Trophoblast cell (in vitro differentiated cells and primary cell): ENCODE measurements at regions not wholly inside any gene's neighbourhood (a gene's known extent, or its start where the extent isn't known, plus 50 kb on each side); places are given as distances from the start of the nearest gene placed in this dataset.
A peak's percentile ranks its signal among the peaks of the same experiment; 100 is the strongest.
"Not testable (repeated sequence)": the region's sequence is repeated elsewhere in the genome, so short reads cannot be mapped to it uniquely, and the experiment has no call there.

ENCODE experiments used
- DNase-seq, 2 donors: peaks; one replicate each; pipeline ENCODE4 v3.0.0-alpha.2; 2016
- H2AFZ ChIP-seq: 2 replicates; pipeline ENCODE4 v1.6.1; 2013; ENCODE audit warnings: low read length, moderate library complexity, mild to moderate bottlenecking; ENCODE audit not compliant: insufficient read depth, poor library complexity
- H2AK5ac ChIP-seq: 2 replicates; pipeline ENCODE4 v1.6.1; 2013; ENCODE audit warnings: mild to moderate bottlenecking, low read length
- H2BK120ac ChIP-seq: 2 replicates; pipeline ENCODE4 v1.6.1; 2013; ENCODE audit warnings: low read length, mild to moderate bottlenecking, moderate library complexity; ENCODE audit not compliant: insufficient read depth, poor library complexity
- H2BK12ac ChIP-seq: 2 replicates; pipeline ENCODE4 v1.6.1; 2013; ENCODE audit warnings: mild to moderate bottlenecking, low read length, moderate library complexity
- H2BK5ac ChIP-seq: 2 replicates; pipeline ENCODE4 v1.6.1; 2013; ENCODE audit warnings: low read length, low read depth, moderate library complexity, mild to moderate bottlenecking; ENCODE audit not compliant: poor library complexity
- H3K14ac ChIP-seq: 2 replicates; pipeline ENCODE4 v1.6.1; 2013; ENCODE audit warnings: mild to moderate bottlenecking, low read length
- H3K18ac ChIP-seq: 2 replicates; pipeline ENCODE4 v1.6.1; 2013; ENCODE audit warnings: mild to moderate bottlenecking, low read length
- H3K23ac ChIP-seq: 2 replicates; pipeline ENCODE4 v1.6.1; 2013; ENCODE audit warnings: low read length
- H3K27ac ChIP-seq: 2 replicates; pipeline ENCODE4 v1.5.1; 2013; ENCODE audit warnings: low read depth, mild to moderate bottlenecking, inconsistent platforms, low read length, moderate library complexity
- H3K27me3 ChIP-seq: 2 replicates; pipeline ENCODE4 v1.6.1; 2013; ENCODE audit warnings: inconsistent platforms, mild to moderate bottlenecking, low read length, moderate library complexity; ENCODE audit not compliant: insufficient read depth
- H3K36me3 ChIP-seq, 2 experiments: 1 replicate in 1 of 2; 2 replicates in 1 of 2; pipeline ENCODE4 v1.6.1; 2013; ENCODE audit warnings: low read length in 2 of 2, mild to moderate bottlenecking in 2 of 2, moderate library complexity in 1 of 2; ENCODE audit not compliant: insufficient read depth in 2 of 2, control insufficient read depth in 1 of 2
- H3K4ac ChIP-seq: 2 replicates; pipeline ENCODE4 v1.6.1; 2013; ENCODE audit warnings: low read depth, mild to moderate bottlenecking, low read length, moderate library complexity
- H3K4me1 ChIP-seq, 2 experiments: 1 replicate in 1 of 2; 2 replicates in 1 of 2; pipeline ENCODE4 v1.6.1; 2013; ENCODE audit warnings: low read length in 2 of 2, mild to moderate bottlenecking in 2 of 2, moderate library complexity in 1 of 2; ENCODE audit not compliant: insufficient read depth in 2 of 2, control insufficient read depth in 1 of 2
- H3K4me2 ChIP-seq: 2 replicates; pipeline ENCODE4 v1.6.1; 2013; ENCODE audit warnings: inconsistent platforms, mild to moderate bottlenecking, low read length, moderate library complexity
- H3K4me3 ChIP-seq: 2 replicates; pipeline ENCODE4 v1.5.1; 2013; ENCODE audit warnings: mild to moderate bottlenecking, low read depth, low read length, inconsistent platforms
- H3K79me1 ChIP-seq: one replicate; pipeline ENCODE4 v1.6.1; 2013; ENCODE audit warnings: low read length
- H3K79me2 ChIP-seq: 2 replicates; pipeline ENCODE4 v1.6.1; 2013; ENCODE audit warnings: low read length, mild to moderate bottlenecking; ENCODE audit not compliant: control insufficient read depth, insufficient read depth, poor library complexity
- H3K9ac ChIP-seq: 2 replicates; pipeline ENCODE4 v1.6.1; 2013; ENCODE audit warnings: mild to moderate bottlenecking, low read length
- H3K9me3 ChIP-seq: 2 replicates; pipeline ENCODE4 v1.6.1; 2013; ENCODE audit warnings: low read depth, mild to moderate bottlenecking, control low read depth, inconsistent platforms, low read length; ENCODE audit not compliant: insufficient read depth
- H4K12ac ChIP-seq: 2 replicates; pipeline ENCODE4 v1.6.1; 2013; ENCODE audit warnings: low read depth, mild to moderate bottlenecking, low read length, moderate library complexity
- H4K8ac ChIP-seq: 2 replicates; pipeline ENCODE4 v1.6.1; 2013; ENCODE audit warnings: low read depth, mild to moderate bottlenecking, low read length, moderate library complexity
- H4K91ac ChIP-seq: one replicate; pipeline ENCODE4 v1.6.1; 2013; ENCODE audit warnings: low read depth, mild to moderate bottlenecking, low read length, moderate library complexity
- WGBS: extraction: QIAGEN DNeasy Blood & Tissue Kit; methylation state at CpG from one replicate; pipeline ENCODE4 v1.1.7; 2013; ENCODE audit warnings: missing lambda C conversion rate; ENCODE audit not compliant: insufficient read length, insufficient coverage; ENCODE audit errors: extremely low coverage; 5-methylcytosine and 5-hydroxymethylcytosine counted together

- not testable (repeated sequence) for H3K27ac ChIP-seq, H4K91ac ChIP-seq, H3K9ac ChIP-seq, H2BK12ac ChIP-seq, H2BK5ac ChIP-seq, H3K4ac ChIP-seq, H3K18ac ChIP-seq, H3K79me1 ChIP-seq, H2AFZ ChIP-seq, H2AK5ac ChIP-seq, H2BK120ac ChIP-seq, H3K4me1 ChIP-seq, H3K23ac ChIP-seq, DNase-seq, H3K9me3 ChIP-seq, H3K79me2 ChIP-seq, H3K4me3 ChIP-seq, H3K36me3 ChIP-seq, H3K14ac ChIP-seq, H4K8ac ChIP-seq, H3K27me3 ChIP-seq, H4K12ac ChIP-seq, H3K4me2 ChIP-seq
- WGBS = no CpG with 5 or more reads among the region's 2 CpGs
Observed at GRCh38 chr11:89626881-89627280, 83.2 kb upstream of the TRIM77 start.

GRCh38 chr11:89633135-89633705 is 76.9 kb upstream of the TRIM77 start:
- no peaks in the 10 kb centered on the region for H3K36me3 ChIP-seq
- WGBS = no CpG with 5 or more reads among the region's 1 CpG
- H2BK120ac ChIP-seq = no peak overlapping the region
- H4K12ac ChIP-seq = no peak overlapping the region
- H4K91ac ChIP-seq = no peak overlapping the region
- no peaks in the 10 kb centered on the region for H3K79me1 ChIP-seq
- no peak overlapping the region for H3K18ac ChIP-seq
- H2AFZ ChIP-seq = no peak overlapping the region
- no peaks in the 10 kb centered on the region for H3K79me2 ChIP-seq
- no peak overlapping the region for H3K23ac ChIP-seq
- no peaks in the 10 kb centered on the region for H3K27me3 ChIP-seq
- no peak overlapping the region for H2BK12ac ChIP-seq
- H3K4me1 ChIP-seq = no peaks in the 10 kb centered on the region
- no peak overlapping the region for H3K9ac ChIP-seq
- no peak overlapping the region for H4K8ac ChIP-seq
- no peaks in the 10 kb centered on the region for H3K9me3 ChIP-seq
- no peak overlapping the region for H3K4ac ChIP-seq
- no peak overlapping the region for H2AK5ac ChIP-seq
- no peak overlapping the region for H3K4me2 ChIP-seq
- no peak overlapping the region for H3K4me3 ChIP-seq
- no peak overlapping the region for H2BK5ac ChIP-seq
- no peak overlapping the region for H3K14ac ChIP-seq
- H3K27ac ChIP-seq = no peak overlapping the region
- DNase-seq = peak in 1 of 2 donors; percentile 11

- H3K9ac ChIP-seq, H3K27ac ChIP-seq, H3K23ac ChIP-seq, H4K8ac ChIP-seq, H2BK12ac ChIP-seq, H3K4ac ChIP-seq, H3K4me2 ChIP-seq, H3K14ac ChIP-seq, H2AK5ac ChIP-seq, H4K91ac ChIP-seq, H3K79me2 ChIP-seq, H3K4me3 ChIP-seq, H3K18ac ChIP-seq, H3K79me1 ChIP-seq, DNase-seq, H2AFZ ChIP-seq, H3K36me3 ChIP-seq, H3K9me3 ChIP-seq, H2BK5ac ChIP-seq, H2BK120ac ChIP-seq, H3K4me1 ChIP-seq, H4K12ac ChIP-seq, H3K27me3 ChIP-seq: not testable (repeated sequence)
- WGBS = no CpG with 5 or more reads among the region's 3 CpGs
Observed at GRCh38 chr11:89640777-89641176, 69.3 kb upstream of the TRIM77 start.

- H3K18ac ChIP-seq, H4K91ac ChIP-seq, H3K9me3 ChIP-seq, H3K4me3 ChIP-seq, H3K14ac ChIP-seq, H3K4ac ChIP-seq, H3K36me3 ChIP-seq, H3K4me2 ChIP-seq, H4K8ac ChIP-seq, H2BK5ac ChIP-seq, H2BK120ac ChIP-seq, H2BK12ac ChIP-seq, H3K79me1 ChIP-seq, H3K4me1 ChIP-seq, H3K27ac ChIP-seq, H3K9ac ChIP-seq, DNase-seq, H3K79me2 ChIP-seq, H3K23ac ChIP-seq, H3K27me3 ChIP-seq, H2AK5ac ChIP-seq, H2AFZ ChIP-seq, H4K12ac ChIP-seq: not testable (repeated sequence)
- no CpG with 5 or more reads among the region's 1 CpG for WGBS
Observed at GRCh38 chr11:89648232-89648631, 61.9 kb upstream of the TRIM77 start.
